GM23338 (cell line): ENCODE measurements at regions not wholly inside any gene's neighbourhood (a gene's known extent, or its start where the extent isn't known, plus 50 kb on each side); places are given as distances from the start of the nearest gene placed in this dataset.
"Not testable (repeated sequence)": the region's sequence is repeated elsewhere in the genome, so short reads cannot be mapped to it uniquely, and the experiment has no call there.

ENCODE experiments used
- CREB1 ChIP-seq: fragments of 250-450 bp; sonication (Bioruptor Pico); IDR thresholded peaks from 2 replicates; pipeline ENCODE4 v1.5.0; 2020; ENCODE audit warnings: low read depth, mild to moderate bottlenecking, moderate library complexity
- EZH2 ChIP-seq: fragments of 200-600 bp; sonication (generic); IDR thresholded peaks from one replicate; pipeline ENCODE4 v1.8.0; 2017; ENCODE audit warnings: antibody characterized with exemption, mild to moderate bottlenecking, low read depth; ENCODE audit not compliant: unreplicated experiment
- EZH2phosphoT487 ChIP-seq: fragments of 200-600 bp; sonication (generic); IDR thresholded peaks from one replicate; pipeline ENCODE4 v1.8.1; 2018; ENCODE audit warnings: antibody characterized with exemption; ENCODE audit not compliant: unreplicated experiment
- JUNB ChIP-seq: IDR thresholded peaks from one replicate; pipeline ENCODE4 v1.6.1; 2016; ENCODE audit warnings: antibody characterized with exemption; ENCODE audit not compliant: unreplicated experiment
- NANOG ChIP-seq: IDR thresholded peaks from 2 replicates; pipeline ENCODE4 v1.6.1; 2016; ENCODE audit warnings: antibody characterized with exemption, borderline replicate concordance
- POLR2AphosphoS5 ChIP-seq: IDR thresholded peaks from 2 replicates; pipeline ENCODE4 v1.6.1; 2016; ENCODE audit warnings: antibody characterized with exemption, low read depth
- STAT1 ChIP-seq: IDR thresholded peaks from one replicate; pipeline ENCODE4 v1.6.1; 2016; ENCODE audit warnings: antibody characterized with exemption; ENCODE audit not compliant: unreplicated experiment
- ZNF331 ChIP-seq: fragments of 250-450 bp; sonication (Bioruptor Pico); IDR thresholded peaks from 2 replicates; pipeline ENCODE4 v1.5.0; 2020; ENCODE audit warnings: low read depth, mild to moderate bottlenecking, moderate library complexity
- TF ChIP-seq, protein P1 (sequence below), 2 experiments: fragments of 200-600 bp in 1 of 2; sonication (generic) in 1 of 2; conservative IDR thresholded peaks; 2 replicates each; pipeline versions ENCODE4 v1.5.1 to v1.6.1; 2016 to 2017; ENCODE audit warnings: antibody characterized with exemption in 2 of 2, low read depth in 2 of 2, mild to moderate bottlenecking in 2 of 2, moderate library complexity in 1 of 2
- TF ChIP-seq, protein P2 (sequence below): IDR thresholded peaks from one replicate; pipeline ENCODE4 v1.6.1; 2018; ENCODE audit warnings: antibody characterized with exemption; ENCODE audit not compliant: unreplicated experiment
- TF ChIP-seq, protein P3 (sequence below): fragments of 250-450 bp; sonication (Bioruptor Pico); IDR thresholded peaks from 2 replicates; pipeline ENCODE4 v1.5.0; 2020; ENCODE audit warnings: mild to moderate bottlenecking, moderate library complexity

DNA sequence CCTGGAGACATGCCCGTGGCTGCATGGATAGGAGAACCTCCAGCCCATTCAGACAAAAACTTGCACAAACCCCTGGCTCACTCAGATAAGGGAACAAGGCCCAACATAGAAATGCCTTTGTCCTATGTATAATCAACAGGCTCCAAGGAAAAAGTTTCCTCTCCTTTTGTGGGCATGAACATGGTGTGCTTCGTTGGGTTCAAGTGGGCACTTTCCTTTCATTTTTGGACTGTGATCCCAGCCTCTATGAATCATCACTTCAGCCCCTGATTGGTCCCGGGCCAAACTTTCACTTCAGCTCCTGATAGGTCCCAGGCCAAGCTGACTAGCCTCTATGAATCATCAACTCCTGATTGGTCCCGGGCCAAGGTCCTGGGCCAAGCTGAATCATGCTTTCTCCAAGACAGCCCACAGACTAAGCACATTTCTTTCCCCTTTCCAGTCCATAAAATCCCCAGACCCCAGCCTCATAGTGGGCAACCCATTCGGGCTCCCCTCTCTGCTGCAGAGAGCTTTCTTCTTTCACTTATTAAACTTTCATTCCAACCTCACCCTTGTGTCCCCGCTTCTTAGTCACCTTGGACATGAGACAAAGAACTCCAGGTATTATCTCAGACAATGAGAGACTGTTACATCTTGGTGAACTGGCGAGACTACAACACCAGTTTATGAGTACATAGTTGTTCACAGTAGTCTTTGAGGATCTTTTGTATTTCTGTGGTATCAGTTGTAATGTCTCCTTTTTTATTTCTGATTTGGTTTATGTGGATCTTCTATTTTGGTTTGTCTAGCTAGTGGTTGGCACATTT lies 146.7 kb downstream of the SPIN4 start:
- not testable (repeated sequence) for TF ChIP-seq CREB1 (CRISPR knock-in tag); EZH2; EZH2phosphoT487; POLR2AphosphoS5; NANOG; STAT1; JUNB; ZNF331 (CRISPR knock-in tag)
- TF ChIP-seq, protein P1, sequence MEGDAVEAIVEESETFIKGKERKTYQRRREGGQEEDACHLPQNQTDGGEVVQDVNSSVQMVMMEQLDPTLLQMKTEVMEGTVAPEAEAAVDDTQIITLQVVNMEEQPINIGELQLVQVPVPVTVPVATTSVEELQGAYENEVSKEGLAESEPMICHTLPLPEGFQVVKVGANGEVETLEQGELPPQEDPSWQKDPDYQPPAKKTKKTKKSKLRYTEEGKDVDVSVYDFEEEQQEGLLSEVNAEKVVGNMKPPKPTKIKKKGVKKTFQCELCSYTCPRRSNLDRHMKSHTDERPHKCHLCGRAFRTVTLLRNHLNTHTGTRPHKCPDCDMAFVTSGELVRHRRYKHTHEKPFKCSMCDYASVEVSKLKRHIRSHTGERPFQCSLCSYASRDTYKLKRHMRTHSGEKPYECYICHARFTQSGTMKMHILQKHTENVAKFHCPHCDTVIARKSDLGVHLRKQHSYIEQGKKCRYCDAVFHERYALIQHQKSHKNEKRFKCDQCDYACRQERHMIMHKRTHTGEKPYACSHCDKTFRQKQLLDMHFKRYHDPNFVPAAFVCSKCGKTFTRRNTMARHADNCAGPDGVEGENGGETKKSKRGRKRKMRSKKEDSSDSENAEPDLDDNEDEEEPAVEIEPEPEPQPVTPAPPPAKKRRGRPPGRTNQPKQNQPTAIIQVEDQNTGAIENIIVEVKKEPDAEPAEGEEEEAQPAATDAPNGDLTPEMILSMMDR (conservative IDR thresholded peaks at IDR 0.05; ENCODE audit: low read depth in 2 of 2), result not testable (repeated sequence)
- TF ChIP-seq, protein P2, sequence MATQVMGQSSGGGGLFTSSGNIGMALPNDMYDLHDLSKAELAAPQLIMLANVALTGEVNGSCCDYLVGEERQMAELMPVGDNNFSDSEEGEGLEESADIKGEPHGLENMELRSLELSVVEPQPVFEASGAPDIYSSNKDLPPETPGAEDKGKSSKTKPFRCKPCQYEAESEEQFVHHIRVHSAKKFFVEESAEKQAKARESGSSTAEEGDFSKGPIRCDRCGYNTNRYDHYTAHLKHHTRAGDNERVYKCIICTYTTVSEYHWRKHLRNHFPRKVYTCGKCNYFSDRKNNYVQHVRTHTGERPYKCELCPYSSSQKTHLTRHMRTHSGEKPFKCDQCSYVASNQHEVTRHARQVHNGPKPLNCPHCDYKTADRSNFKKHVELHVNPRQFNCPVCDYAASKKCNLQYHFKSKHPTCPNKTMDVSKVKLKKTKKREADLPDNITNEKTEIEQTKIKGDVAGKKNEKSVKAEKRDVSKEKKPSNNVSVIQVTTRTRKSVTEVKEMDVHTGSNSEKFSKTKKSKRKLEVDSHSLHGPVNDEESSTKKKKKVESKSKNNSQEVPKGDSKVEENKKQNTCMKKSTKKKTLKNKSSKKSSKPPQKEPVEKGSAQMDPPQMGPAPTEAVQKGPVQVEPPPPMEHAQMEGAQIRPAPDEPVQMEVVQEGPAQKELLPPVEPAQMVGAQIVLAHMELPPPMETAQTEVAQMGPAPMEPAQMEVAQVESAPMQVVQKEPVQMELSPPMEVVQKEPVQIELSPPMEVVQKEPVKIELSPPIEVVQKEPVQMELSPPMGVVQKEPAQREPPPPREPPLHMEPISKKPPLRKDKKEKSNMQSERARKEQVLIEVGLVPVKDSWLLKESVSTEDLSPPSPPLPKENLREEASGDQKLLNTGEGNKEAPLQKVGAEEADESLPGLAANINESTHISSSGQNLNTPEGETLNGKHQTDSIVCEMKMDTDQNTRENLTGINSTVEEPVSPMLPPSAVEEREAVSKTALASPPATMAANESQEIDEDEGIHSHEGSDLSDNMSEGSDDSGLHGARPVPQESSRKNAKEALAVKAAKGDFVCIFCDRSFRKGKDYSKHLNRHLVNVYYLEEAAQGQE, result not testable (repeated sequence)
- TF ChIP-seq, protein P3, sequence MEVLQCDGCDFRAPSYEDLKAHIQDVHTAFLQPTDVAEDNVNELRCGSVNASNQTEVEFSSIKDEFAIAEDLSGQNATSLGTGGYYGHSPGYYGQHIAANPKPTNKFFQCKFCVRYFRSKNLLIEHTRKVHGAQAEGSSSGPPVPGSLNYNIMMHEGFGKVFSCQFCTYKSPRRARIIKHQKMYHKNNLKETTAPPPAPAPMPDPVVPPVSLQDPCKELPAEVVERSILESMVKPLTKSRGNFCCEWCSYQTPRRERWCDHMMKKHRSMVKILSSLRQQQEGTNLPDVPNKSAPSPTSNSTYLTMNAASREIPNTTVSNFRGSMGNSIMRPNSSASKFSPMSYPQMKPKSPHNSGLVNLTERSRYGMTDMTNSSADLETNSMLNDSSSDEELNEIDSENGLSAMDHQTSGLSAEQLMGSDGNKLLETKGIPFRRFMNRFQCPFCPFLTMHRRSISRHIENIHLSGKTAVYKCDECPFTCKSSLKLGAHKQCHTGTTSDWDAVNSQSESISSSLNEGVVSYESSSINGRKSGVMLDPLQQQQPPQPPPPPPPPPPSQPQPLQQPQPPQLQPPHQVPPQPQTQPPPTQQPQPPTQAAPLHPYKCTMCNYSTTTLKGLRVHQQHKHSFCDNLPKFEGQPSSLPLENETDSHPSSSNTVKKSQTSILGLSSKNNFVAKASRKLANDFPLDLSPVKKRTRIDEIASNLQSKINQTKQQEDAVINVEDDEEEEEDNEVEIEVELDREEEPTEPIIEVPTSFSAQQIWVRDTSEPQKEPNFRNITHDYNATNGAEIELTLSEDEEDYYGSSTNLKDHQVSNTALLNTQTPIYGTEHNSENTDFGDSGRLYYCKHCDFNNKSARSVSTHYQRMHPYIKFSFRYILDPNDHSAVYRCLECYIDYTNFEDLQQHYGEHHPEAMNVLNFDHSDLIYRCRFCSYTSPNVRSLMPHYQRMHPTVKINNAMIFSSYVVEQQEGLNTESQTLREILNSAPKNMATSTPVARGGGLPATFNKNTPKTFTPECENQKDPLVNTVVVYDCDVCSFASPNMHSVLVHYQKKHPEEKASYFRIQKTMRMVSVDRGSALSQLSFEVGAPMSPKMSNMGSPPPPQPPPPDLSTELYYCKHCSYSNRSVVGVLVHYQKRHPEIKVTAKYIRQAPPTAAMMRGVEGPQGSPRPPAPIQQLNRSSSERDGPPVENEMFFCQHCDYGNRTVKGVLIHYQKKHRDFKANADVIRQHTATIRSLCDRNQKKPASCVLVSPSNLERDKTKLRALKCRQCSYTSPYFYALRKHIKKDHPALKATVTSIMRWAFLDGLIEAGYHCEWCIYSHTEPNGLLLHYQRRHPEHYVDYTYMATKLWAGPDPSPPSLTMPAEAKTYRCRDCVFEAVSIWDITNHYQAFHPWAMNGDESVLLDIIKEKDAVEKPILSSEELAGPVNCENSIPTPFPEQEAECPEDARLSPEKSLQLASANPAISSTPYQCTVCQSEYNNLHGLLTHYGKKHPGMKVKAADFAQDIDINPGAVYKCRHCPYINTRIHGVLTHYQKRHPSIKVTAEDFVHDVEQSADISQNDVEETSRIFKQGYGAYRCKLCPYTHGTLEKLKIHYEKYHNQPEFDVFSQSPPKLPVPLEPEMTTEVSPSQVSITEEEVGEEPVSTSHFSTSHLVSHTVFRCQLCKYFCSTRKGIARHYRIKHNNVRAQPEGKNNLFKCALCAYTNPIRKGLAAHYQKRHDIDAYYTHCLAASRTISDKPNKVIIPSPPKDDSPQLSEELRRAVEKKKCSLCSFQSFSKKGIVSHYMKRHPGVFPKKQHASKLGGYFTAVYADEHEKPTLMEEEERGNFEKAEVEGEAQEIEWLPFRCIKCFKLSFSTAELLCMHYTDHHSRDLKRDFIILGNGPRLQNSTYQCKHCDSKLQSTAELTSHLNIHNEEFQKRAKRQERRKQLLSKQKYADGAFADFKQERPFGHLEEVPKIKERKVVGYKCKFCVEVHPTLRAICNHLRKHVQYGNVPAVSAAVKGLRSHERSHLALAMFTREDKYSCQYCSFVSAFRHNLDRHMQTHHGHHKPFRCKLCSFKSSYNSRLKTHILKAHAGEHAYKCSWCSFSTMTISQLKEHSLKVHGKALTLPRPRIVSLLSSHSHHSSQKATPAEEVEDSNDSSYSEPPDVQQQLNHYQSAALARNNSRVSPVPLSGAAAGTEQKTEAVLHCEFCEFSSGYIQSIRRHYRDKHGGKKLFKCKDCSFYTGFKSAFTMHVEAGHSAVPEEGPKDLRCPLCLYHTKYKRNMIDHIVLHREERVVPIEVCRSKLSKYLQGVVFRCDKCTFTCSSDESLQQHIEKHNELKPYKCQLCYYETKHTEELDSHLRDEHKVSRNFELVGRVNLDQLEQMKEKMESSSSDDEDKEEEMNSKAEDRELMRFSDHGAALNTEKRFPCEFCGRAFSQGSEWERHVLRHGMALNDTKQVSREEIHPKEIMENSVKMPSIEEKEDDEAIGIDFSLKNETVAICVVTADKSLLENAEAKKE (CRISPR knock-in tag), result not testable (repeated sequence)
